Activated B cell treated with CpG ODN at 0.5 μM for 24 hours (primary cell): ENCODE measurements at regions not wholly inside any gene's neighbourhood (a gene's known extent, or its start where the extent isn't known, plus 50 kb on each side); places are given as distances from the start of the nearest gene placed in this dataset.

ENCODE experiments used
- ATAC-seq: fragments of 200-7000 bp; cut with Tn5 transposase; one replicate; pipeline ENCODE4 v1.10.0; 2021; ENCODE audit warnings: low read depth, mild to moderate bottlenecking, moderate library complexity
- CTCF ChIA-PET: fragments of 350-600 bp; sonication (Branson Sonifier 250); formaldehyde crosslinking; loops from one replicate; lab custom pipeline; 2021; ENCODE audit warnings: antibody characterized with exemption; lab: Charles Lee
- POLR2A ChIA-PET: fragments of 350-600 bp; sonication (Branson Sonifier 250); formaldehyde crosslinking; loops from one replicate; lab custom pipeline; 2021; ENCODE audit warnings: antibody characterized with exemption; lab: Charles Lee
- DNase-seq: peaks from one replicate; pipeline ENCODE4 v3.0.0; 2022
- H3K27ac Mint-ChIP-seq: one replicate; pipeline ENCODE4 v1.8.0; 2020; ENCODE audit warnings: mixed read lengths
- H3K27me3 Mint-ChIP-seq: one replicate; pipeline ENCODE4 v1.8.0; 2021; ENCODE audit warnings: mixed read lengths
- H3K36me3 Mint-ChIP-seq: one replicate; pipeline ENCODE4 v1.8.0; 2021; ENCODE audit warnings: low read depth, mixed read lengths
- H3K4me1 Mint-ChIP-seq: one replicate; pipeline ENCODE4 v1.8.0; 2021; ENCODE audit warnings: mixed read lengths
- H3K4me3 Mint-ChIP-seq: one replicate; pipeline ENCODE4 v1.8.0; 2020; ENCODE audit warnings: mild to moderate bottlenecking, mixed read lengths
- H3K9me3 Mint-ChIP-seq: one replicate; pipeline ENCODE4 v1.8.0; 2020; ENCODE audit warnings: mixed read lengths
- CTCF ChIP-seq: fragments of 200-600 bp; IDR thresholded peaks from one replicate; pipeline ENCODE4 v1.8.0; 2022; ENCODE audit warnings: antibody characterized with exemption, mild to moderate bottlenecking
- intact Hi-C: fragments of 100-400 bp; cut with micrococcal nuclease; formaldehyde crosslinking; loops from one replicate; pipeline ENCODE4 v1.15.1; 2024

GRCh38 chr10:132485391-132485790 lies 52.2 kb upstream of the INPP5A start:
- Mint-ChIP-seq H3K9me3 (no peaks in the 10 kb centered on the region), H3K4me3 (no peak overlapping the region), H3K27me3 (peaks cover 1% of the 10 kb centered on the region), H3K27ac (no peak overlapping the region), H3K36me3 (no peaks in the 10 kb centered on the region), H3K4me1 (no peaks in the 10 kb centered on the region)
- intact Hi-C loops, result no loop called here
- no peak for TF ChIP-seq CTCF
- DNase-seq, result no peak
- POLR2A ChIA-PET, result no interaction called here
- CTCF ChIA-PET, result no interaction called here
- ATAC-seq, result no peak

- no peaks in the 10 kb centered on the region for H3K9me3 Mint-ChIP-seq
- H3K27me3 Mint-ChIP-seq, result no peaks in the 10 kb centered on the region
- H3K36me3 Mint-ChIP-seq, result no peaks in the 10 kb centered on the region
- DNase-seq (no peak), ATAC-seq (no peak)
- ChIA-PET CTCF (no interaction called here), POLR2A (no interaction called here)
- no peak overlapping the region for H3K4me3 Mint-ChIP-seq
- intact Hi-C loops, result no loop called here
- H3K27ac Mint-ChIP-seq, result no peak overlapping the region
- TF ChIP-seq CTCF, result no peak
- no peaks in the 10 kb centered on the region for H3K4me1 Mint-ChIP-seq
Observed at GRCh38 chr10:132486539-132487121, 51.0 kb upstream of the INPP5A start.

- Mint-ChIP-seq H3K36me3 (no peaks in the 10 kb centered on the region), H3K27ac (no peak overlapping the region), H3K4me1 (no peaks in the 10 kb centered on the region), H3K4me3 (no peak overlapping the region), H3K9me3 (no peaks in the 10 kb centered on the region), H3K27me3 (no peaks in the 10 kb centered on the region)
- DNase-seq, result no peak
- POLR2A ChIA-PET, result no interaction called here
- intact Hi-C loops, result no loop called here
- no peak for ATAC-seq
- CTCF ChIA-PET, result no interaction called here
- TF ChIP-seq CTCF, result no peak
Observed at GRCh38 chr10:132487241-132488135, 50.1 kb upstream of the INPP5A start.
